IMR-90 (cell line): ENCODE measurements at regions not wholly inside any gene's neighbourhood (a gene's known extent, or its start where the extent isn't known, plus 50 kb on each side); places are given as distances from the start of the nearest gene placed in this dataset.

Experiments used
- ATAC-seq: fragments of 200-7000 bp; cut with Tn5 transposase; 2 replicates; pipeline ENCODE4 v1.9.1; 2020; ENCODE audit warnings: low read depth, mild to moderate bottlenecking, moderate library complexity
- BruUV-seq: library from RNA; stranded (reverse); fragments of 400-500 nt; replicated peaks from 2 replicates; lab custom pipeline; 2021; lab: Mats Ljungman, UMichigan
- CTCF ChIA-PET: fragments of 300-600 bp; formaldehyde crosslinking; extraction: SDS; loops from one replicate; lab custom pipeline; 2021; ENCODE audit warnings: antibody characterized with exemption; lab: Yijun Ruan, JAX
- POLR2A ChIA-PET: fragments of 300-600 bp; sonication (Branson Sonifier 250); formaldehyde crosslinking; loops from one replicate; lab custom pipeline; 2022; ENCODE audit warnings: antibody characterized with exemption; ENCODE audit not compliant: unreplicated experiment; lab: Charles Lee
- DNase-seq: peaks from one replicate; pipeline ENCODE4 v3.0.0; 2013
- H2AFZ ChIP-seq: replicated peaks from 2 replicates; pipeline ENCODE3; 2013; ENCODE audit warnings: low read length, mild to moderate bottlenecking; ENCODE audit not compliant: poor library complexity
- H2AK5ac ChIP-seq: 2 replicates; pipeline ENCODE4 v1.6.1; 2013; ENCODE audit warnings: low read depth, low read length, inconsistent platforms
- H2AK9ac ChIP-seq: replicated peaks from 2 replicates; pipeline ENCODE3; 2013; ENCODE audit warnings: mild to moderate bottlenecking, low read depth, low read length, moderate library complexity; ENCODE audit not compliant: poor library complexity
- H2BK120ac ChIP-seq: 2 replicates; pipeline ENCODE4 v1.6.1; 2013; ENCODE audit warnings: low read depth, low read length, inconsistent platforms
- H2BK15ac ChIP-seq: 3 replicates; pipeline ENCODE4 v1.6.1; 2013; ENCODE audit warnings: low read depth, low read length, inconsistent platforms
- H2BK20ac ChIP-seq: 2 replicates; pipeline ENCODE4 v1.6.1; 2013; ENCODE audit warnings: low read depth, mild to moderate bottlenecking, inconsistent platforms, low read length, moderate library complexity
- H2BK5ac ChIP-seq: 2 replicates; pipeline ENCODE4 v1.6.1; 2013; ENCODE audit warnings: mild to moderate bottlenecking, low read depth, low read length, inconsistent platforms; ENCODE audit not compliant: poor library complexity, severe bottlenecking
- H3K14ac ChIP-seq: replicated peaks from 2 replicates; pipeline ENCODE4 v1.6.1; 2013; ENCODE audit warnings: low read depth, low read length, inconsistent platforms
- H3K18ac ChIP-seq: 2 replicates; pipeline ENCODE4 v1.6.1; 2013; ENCODE audit warnings: low read depth, low read length, control low read depth
- H3K23ac ChIP-seq: 2 replicates; pipeline ENCODE4 v1.6.1; 2013; ENCODE audit warnings: low read depth, low read length, inconsistent platforms
- H3K27ac ChIP-seq: 2 replicates; pipeline ENCODE4 v1.5.1; 2013; ENCODE audit warnings: mild to moderate bottlenecking, control low read depth, low read length; ENCODE audit not compliant: insufficient read depth
- H3K27me3 ChIP-seq: 2 replicates; pipeline ENCODE4 v1.6.1; 2013; ENCODE audit warnings: low read length; ENCODE audit not compliant: control insufficient read depth, insufficient read depth
- H3K36me3 ChIP-seq: 2 replicates; pipeline ENCODE4 v1.6.1; 2013; ENCODE audit warnings: low read length, mixed read lengths; ENCODE audit not compliant: control insufficient read depth, insufficient read depth
- H3K4ac ChIP-seq: 2 replicates; pipeline ENCODE4 v1.6.1; 2013; ENCODE audit warnings: low read depth, low read length, inconsistent platforms
- H3K4me1 ChIP-seq: 2 replicates; pipeline ENCODE4 v1.6.1; 2013; ENCODE audit warnings: low read length, mixed read lengths; ENCODE audit not compliant: control insufficient read depth, insufficient read depth
- H3K4me2 ChIP-seq: 2 replicates; pipeline ENCODE4 v1.6.1; 2013; ENCODE audit warnings: low read depth, mild to moderate bottlenecking, control low read depth, low read length, moderate library complexity
- H3K4me3 ChIP-seq: 2 replicates; pipeline ENCODE4 v1.5.1; 2013; ENCODE audit warnings: low read depth, mild to moderate bottlenecking, control low read depth, low read length, moderate library complexity; ENCODE audit not compliant: insufficient read depth
- H3K56ac ChIP-seq: 2 replicates; pipeline ENCODE4 v1.6.1; 2013; ENCODE audit warnings: low read length, inconsistent platforms; ENCODE audit not compliant: insufficient read depth; ENCODE audit errors: extremely low read depth
- H3K79me1 ChIP-seq, 2 experiments: 2 replicates each; pipeline ENCODE4 v1.6.1; 2013; ENCODE audit warnings: low read length in 2 of 2, inconsistent platforms in 1 of 2, low read depth in 1 of 2
- H3K9ac ChIP-seq: 2 replicates; pipeline ENCODE4 v1.6.1; 2013; ENCODE audit warnings: low read depth, low read length, control low read depth
- H3K9me1 ChIP-seq: 2 replicates; pipeline ENCODE4 v1.6.1; 2013; ENCODE audit warnings: low read length, inconsistent platforms; ENCODE audit not compliant: insufficient read depth
- H3K9me3 ChIP-seq: 2 replicates; pipeline ENCODE4 v1.6.1; 2013; ENCODE audit warnings: low read length; ENCODE audit not compliant: control insufficient read depth, insufficient read depth
- H4K20me1 ChIP-seq: 2 replicates; pipeline ENCODE4 v1.6.1; 2013; ENCODE audit warnings: low read length, inconsistent platforms; ENCODE audit not compliant: insufficient read depth
- H4K5ac ChIP-seq: 2 replicates; pipeline ENCODE4 v1.6.1; 2013; ENCODE audit warnings: mild to moderate bottlenecking, low read depth, low read length, control low read depth
- H4K8ac ChIP-seq, 2 experiments: 2 replicates each; pipeline ENCODE4 v1.6.1; 2013; ENCODE audit warnings: low read depth in 2 of 2, low read length in 2 of 2, control low read depth in 1 of 2, inconsistent platforms in 1 of 2
- H4K91ac ChIP-seq: 2 replicates; pipeline ENCODE4 v1.6.1; 2013; ENCODE audit warnings: low read depth, low read length, inconsistent platforms; ENCODE audit not compliant: insufficient read depth
- BHLHE40 ChIP-seq: fragments of 150-350 bp; IDR thresholded peaks from 2 replicates; pipeline ENCODE4 v1.6.1; 2016; ENCODE audit warnings: mild to moderate bottlenecking, low read depth, low read length
- CEBPB ChIP-seq: IDR thresholded peaks from 2 replicates; pipeline ENCODE4 v1.6.1; 2012; ENCODE audit warnings: low read depth, low read length, improper control_type of control experiment
- CHD1 ChIP-seq: IDR thresholded peaks from 2 replicates; pipeline ENCODE4 v1.6.1; 2012; ENCODE audit warnings: low read depth, low read length, improper control_type of control experiment
- FOS ChIP-seq: fragments of 150-350 bp; IDR thresholded peaks from 2 replicates; pipeline ENCODE4 v1.6.1; 2016; ENCODE audit warnings: low read depth, low read length
- MAFK ChIP-seq: IDR thresholded peaks from 2 replicates; pipeline ENCODE4 v1.6.1; 2012; ENCODE audit warnings: low read depth, low read length, improper control_type of control experiment
- MAZ ChIP-seq: IDR thresholded peaks from 2 replicates; pipeline ENCODE4 v1.6.1; 2012; ENCODE audit warnings: low read depth, mild to moderate bottlenecking, low read length, improper control_type of control experiment, moderate library complexity, borderline replicate concordance
- MXI1 ChIP-seq: IDR thresholded peaks from 2 replicates; pipeline ENCODE4 v1.6.1; 2012; ENCODE audit warnings: low read depth, mild to moderate bottlenecking, low read length, moderate library complexity, borderline replicate concordance
- NFE2L2 ChIP-seq: fragments of 150-350 bp; IDR thresholded peaks from 2 replicates; pipeline ENCODE4 v1.6.1; 2016; ENCODE audit warnings: low read depth, mild to moderate bottlenecking, low read length
- POLR2A ChIP-seq: IDR thresholded peaks from 2 replicates; pipeline ENCODE4 v1.6.1; 2012; ENCODE audit warnings: mild to moderate bottlenecking, low read depth, low read length
- RAD21 ChIP-seq: IDR thresholded peaks from 2 replicates; pipeline ENCODE4 v1.6.1; 2012; ENCODE audit warnings: low read length, improper control_type of control experiment
- RCOR1 ChIP-seq: IDR thresholded peaks from 2 replicates; pipeline ENCODE4 v1.6.1; 2012; ENCODE audit warnings: mild to moderate bottlenecking, low read length, improper control_type of control experiment; ENCODE audit not compliant: insufficient replicate concordance
- RFX5 ChIP-seq: IDR thresholded peaks from 2 replicates; pipeline ENCODE4 v1.8.0; 2012; ENCODE audit warnings: low read depth, mild to moderate bottlenecking, low read length, moderate library complexity
- SMC3 ChIP-seq: fragments of 150-350 bp; IDR thresholded peaks from 2 replicates; pipeline ENCODE4 v1.6.1; 2016; ENCODE audit warnings: low read depth, mild to moderate bottlenecking, antibody characterized with exemption, low read length, moderate library complexity
- WGBS, 2 experiments: methylation state at CpG; one replicate each; pipeline versions ENCODE4 v1.1.5 to v1.1.7; 2013; ENCODE audit warnings: missing lambda C conversion rate in 2 of 2; ENCODE audit not compliant: insufficient read length in 1 of 2; ENCODE audit errors: extremely low coverage in 2 of 2; 5-methylcytosine and 5-hydroxymethylcytosine counted together
- dilution Hi-C: fragments of 300-500 bp; cut with HindIII; formaldehyde crosslinking; loops from one replicate; pipeline ENCODE4 v1.14.3; 2018; ENCODE audit warnings: low sequenced_read_pairs; ENCODE audit not compliant: unreplicated experiment
- in situ Hi-C: fragments of 300-500 bp; cut with MboI; formaldehyde crosslinking; loops from 3 replicates; pipeline ENCODE4 v1.14.3; 2019; ENCODE audit warnings: low sequenced_read_pairs, inconsistent platforms, mixed read lengths
- intact Hi-C: fragments of 100-400 bp; cut with micrococcal nuclease; formaldehyde crosslinking; loops from 2 replicates; pipeline ENCODE4 v1.10.0; 2022
- TF ChIP-seq, protein P1 (sequence below): fragments of 150-350 bp; IDR thresholded peaks from 2 replicates; pipeline ENCODE4 v1.6.1; 2017; ENCODE audit warnings: mild to moderate bottlenecking, antibody characterized with exemption, low read length, low read depth
- TF ChIP-seq, protein P2 (sequence below): conservative IDR thresholded peaks from 2 replicates; pipeline ENCODE4 v1.5.1; 2012; ENCODE audit warnings: mild to moderate bottlenecking, low read depth, low read length, improper control_type of control experiment
- TF ChIP-seq, protein P3 (sequence below): fragments of 150-350 bp; IDR thresholded peaks from 2 replicates; pipeline ENCODE4 v1.6.1; 2016; ENCODE audit warnings: low read depth, mild to moderate bottlenecking, low read length, moderate library complexity, borderline replicate concordance

DNA sequence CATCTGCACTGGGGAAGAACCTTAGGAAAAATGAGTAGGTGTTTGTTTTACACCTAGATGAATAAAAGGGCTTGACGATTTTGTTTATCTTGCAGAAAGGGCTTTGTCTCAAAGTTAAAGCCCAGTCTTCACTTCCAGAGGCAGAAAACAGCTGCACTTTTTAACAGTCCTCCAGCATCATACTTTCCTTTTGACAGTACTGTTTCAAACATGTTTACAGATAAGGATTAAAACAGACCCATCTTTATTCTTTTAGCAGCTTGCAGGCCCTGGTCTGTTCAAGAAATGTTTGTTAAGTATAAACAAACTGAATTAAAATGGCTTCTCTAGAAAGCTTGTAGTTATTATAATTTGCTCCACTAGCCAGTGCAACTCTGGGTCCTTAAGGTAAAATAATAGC lies 374.2 kb downstream of the EPHA7 start:
- in situ Hi-C loops = no loop called here
- WGBS, 2 experiments = no CpG with 5 or more reads among the region's 1 CpG
- ATAC-seq = no peak

More for the DNA sequence above, 374.2 kb downstream of the EPHA7 start:
- Histone ChIP-seq H2BK5ac (no peak overlapping the region), H4K8ac (no peak overlapping the region), H3K4ac (no peak overlapping the region), H3K23ac (no peak overlapping the region), H3K9ac (no peak overlapping the region), H3K4me1 (no peaks in the 10 kb centered on the region), H2AK5ac (no peak overlapping the region), H2BK15ac (no peak overlapping the region), H3K4me3 (no peak overlapping the region), H3K36me3 (no peaks in the 10 kb centered on the region), H2BK20ac (no peak overlapping the region), H2BK120ac (no peak overlapping the region), H3K14ac (no peak overlapping the region), H3K27me3 (no peaks in the 10 kb centered on the region), H3K79me1 (no peaks in the 10 kb centered on the region), H4K5ac (no peak overlapping the region), H4K20me1 (no peaks in the 10 kb centered on the region), H2AFZ (no peak overlapping the region), H3K56ac (no peak overlapping the region), H3K4me2 (no peak overlapping the region), H3K9me1 (no peaks in the 10 kb centered on the region), H4K91ac (no peak overlapping the region), H3K9me3 (no peaks in the 10 kb centered on the region; the same call in 1 of the 2 replicates), H2AK9ac (no peak overlapping the region), H3K18ac (no peak overlapping the region), H3K27ac (no peak overlapping the region)
- intact Hi-C loops (no loop called here), dilution Hi-C loops (no loop called here)
- no peak for DNase-seq
- CTCF ChIA-PET = no interaction called here
- BruUV-seq = no TSS peak
- TF ChIP-seq MXI1 = no peak
- no peak for TF ChIP-seq MAFK
- TF ChIP-seq, protein P1, sequence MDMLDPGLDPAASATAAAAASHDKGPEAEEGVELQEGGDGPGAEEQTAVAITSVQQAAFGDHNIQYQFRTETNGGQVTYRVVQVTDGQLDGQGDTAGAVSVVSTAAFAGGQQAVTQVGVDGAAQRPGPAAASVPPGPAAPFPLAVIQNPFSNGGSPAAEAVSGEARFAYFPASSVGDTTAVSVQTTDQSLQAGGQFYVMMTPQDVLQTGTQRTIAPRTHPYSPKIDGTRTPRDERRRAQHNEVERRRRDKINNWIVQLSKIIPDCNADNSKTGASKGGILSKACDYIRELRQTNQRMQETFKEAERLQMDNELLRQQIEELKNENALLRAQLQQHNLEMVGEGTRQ = no peak
- no peak for TF ChIP-seq RCOR1
- TF ChIP-seq, protein P2, sequence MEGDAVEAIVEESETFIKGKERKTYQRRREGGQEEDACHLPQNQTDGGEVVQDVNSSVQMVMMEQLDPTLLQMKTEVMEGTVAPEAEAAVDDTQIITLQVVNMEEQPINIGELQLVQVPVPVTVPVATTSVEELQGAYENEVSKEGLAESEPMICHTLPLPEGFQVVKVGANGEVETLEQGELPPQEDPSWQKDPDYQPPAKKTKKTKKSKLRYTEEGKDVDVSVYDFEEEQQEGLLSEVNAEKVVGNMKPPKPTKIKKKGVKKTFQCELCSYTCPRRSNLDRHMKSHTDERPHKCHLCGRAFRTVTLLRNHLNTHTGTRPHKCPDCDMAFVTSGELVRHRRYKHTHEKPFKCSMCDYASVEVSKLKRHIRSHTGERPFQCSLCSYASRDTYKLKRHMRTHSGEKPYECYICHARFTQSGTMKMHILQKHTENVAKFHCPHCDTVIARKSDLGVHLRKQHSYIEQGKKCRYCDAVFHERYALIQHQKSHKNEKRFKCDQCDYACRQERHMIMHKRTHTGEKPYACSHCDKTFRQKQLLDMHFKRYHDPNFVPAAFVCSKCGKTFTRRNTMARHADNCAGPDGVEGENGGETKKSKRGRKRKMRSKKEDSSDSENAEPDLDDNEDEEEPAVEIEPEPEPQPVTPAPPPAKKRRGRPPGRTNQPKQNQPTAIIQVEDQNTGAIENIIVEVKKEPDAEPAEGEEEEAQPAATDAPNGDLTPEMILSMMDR = no peak
- no peak for TF ChIP-seq SMC3
- no peak for TF ChIP-seq FOS
- no peak for TF ChIP-seq RFX5
- TF ChIP-seq CHD1 = no peak
- TF ChIP-seq, protein P3, sequence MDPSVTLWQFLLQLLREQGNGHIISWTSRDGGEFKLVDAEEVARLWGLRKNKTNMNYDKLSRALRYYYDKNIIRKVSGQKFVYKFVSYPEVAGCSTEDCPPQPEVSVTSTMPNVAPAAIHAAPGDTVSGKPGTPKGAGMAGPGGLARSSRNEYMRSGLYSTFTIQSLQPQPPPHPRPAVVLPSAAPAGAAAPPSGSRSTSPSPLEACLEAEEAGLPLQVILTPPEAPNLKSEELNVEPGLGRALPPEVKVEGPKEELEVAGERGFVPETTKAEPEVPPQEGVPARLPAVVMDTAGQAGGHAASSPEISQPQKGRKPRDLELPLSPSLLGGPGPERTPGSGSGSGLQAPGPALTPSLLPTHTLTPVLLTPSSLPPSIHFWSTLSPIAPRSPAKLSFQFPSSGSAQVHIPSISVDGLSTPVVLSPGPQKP = no peak
- no peak for TF ChIP-seq BHLHE40
- no peak for TF ChIP-seq CEBPB
- no peak for TF ChIP-seq POLR2A
- TF ChIP-seq MAZ = no peak
- no peak for TF ChIP-seq NFE2L2
- TF ChIP-seq RAD21 = no peak
- POLR2A ChIA-PET = no interaction called here
